ENCODE measurements at regions not wholly inside any gene's neighbourhood (a gene's known extent, or its start where the extent isn't known, plus 50 kb on each side); places are given as distances from the start of the nearest gene placed in this dataset.

- WGBS, 2 donors, result 91 to 92% methylated on average over 4 to 7 of the region's 7 CpGs
- TF ChIP-seq, protein P1, sequence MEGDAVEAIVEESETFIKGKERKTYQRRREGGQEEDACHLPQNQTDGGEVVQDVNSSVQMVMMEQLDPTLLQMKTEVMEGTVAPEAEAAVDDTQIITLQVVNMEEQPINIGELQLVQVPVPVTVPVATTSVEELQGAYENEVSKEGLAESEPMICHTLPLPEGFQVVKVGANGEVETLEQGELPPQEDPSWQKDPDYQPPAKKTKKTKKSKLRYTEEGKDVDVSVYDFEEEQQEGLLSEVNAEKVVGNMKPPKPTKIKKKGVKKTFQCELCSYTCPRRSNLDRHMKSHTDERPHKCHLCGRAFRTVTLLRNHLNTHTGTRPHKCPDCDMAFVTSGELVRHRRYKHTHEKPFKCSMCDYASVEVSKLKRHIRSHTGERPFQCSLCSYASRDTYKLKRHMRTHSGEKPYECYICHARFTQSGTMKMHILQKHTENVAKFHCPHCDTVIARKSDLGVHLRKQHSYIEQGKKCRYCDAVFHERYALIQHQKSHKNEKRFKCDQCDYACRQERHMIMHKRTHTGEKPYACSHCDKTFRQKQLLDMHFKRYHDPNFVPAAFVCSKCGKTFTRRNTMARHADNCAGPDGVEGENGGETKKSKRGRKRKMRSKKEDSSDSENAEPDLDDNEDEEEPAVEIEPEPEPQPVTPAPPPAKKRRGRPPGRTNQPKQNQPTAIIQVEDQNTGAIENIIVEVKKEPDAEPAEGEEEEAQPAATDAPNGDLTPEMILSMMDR (IDR thresholded peaks at IDR 0.05), result no peak
- TF ChIP-seq POLR2A (IDR thresholded peaks at IDR 0.05) (no peak), EP300 (IDR thresholded peaks at IDR 0.05) (no peak), POLR2AphosphoS5 (IDR thresholded peaks at IDR 0.05) (no peak)
- ATAC-seq (ENCODE audit: low FRiP score in 2 of 2) (peak in 1 of 2 donors; percentile 32), DNase-seq (no peak)
- Histone ChIP-seq H3K36me3 (no peaks in the 10 kb centered on the region), H3K4me1 (no peaks in the 10 kb centered on the region), H3K27me3 (no peaks in the 10 kb centered on the region), H3K27ac (no peak overlapping the region), H3K9me3 (no peaks in the 10 kb centered on the region), H3K4me3 (no peak overlapping the region)
Observed at GRCh38 chr20:24370911-24371695, 98.3 kb upstream of the SYNDIG1 start.

- H3K4me1 ChIP-seq, result no peaks in the 10 kb centered on the region
- TF ChIP-seq, protein P1 (IDR thresholded peaks at IDR 0.05), result no peak
- TF ChIP-seq POLR2A (IDR thresholded peaks at IDR 0.05) (no peak), EP300 (IDR thresholded peaks at IDR 0.05) (no peak), POLR2AphosphoS5 (IDR thresholded peaks at IDR 0.05) (no peak)
- no peak overlapping the region for H3K27ac ChIP-seq
- DNase-seq, result peak in 1 of 2 donors; percentile 32
- H3K9me3 ChIP-seq, result no peaks in the 10 kb centered on the region
- ATAC-seq (ENCODE audit: low FRiP score in 2 of 2), result no peak
- H3K36me3 ChIP-seq, result no peaks in the 10 kb centered on the region
- H3K27me3 ChIP-seq, result no peaks in the 10 kb centered on the region
- 91 to 92% methylated on average over 4 to 6 of the region's 6 CpGs for WGBS, 2 donors
- H3K4me3 ChIP-seq, result no peak overlapping the region
Observed at GRCh38 chr20:24370249-24370648, 99.2 kb upstream of the SYNDIG1 start.

DNA sequence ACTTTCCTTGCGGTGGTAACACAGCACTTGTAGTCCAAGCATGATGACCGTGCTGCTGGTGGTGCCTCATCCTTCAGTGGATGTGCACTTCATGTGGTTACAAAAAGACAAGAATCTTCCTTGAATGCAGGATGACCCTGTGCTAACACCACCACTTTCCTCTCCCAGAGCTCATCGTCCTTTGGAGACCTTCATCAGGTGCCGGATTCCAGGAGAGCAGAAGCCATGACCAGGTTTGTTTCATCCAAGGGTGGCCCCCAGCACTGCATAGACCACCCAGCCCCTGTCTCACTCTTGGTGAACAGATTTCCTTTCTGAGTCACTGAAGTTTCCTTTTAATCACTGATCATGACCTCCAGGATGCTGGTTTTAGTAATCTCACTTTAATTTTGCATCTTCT lies 101.2 kb upstream of the SYNDIG1 start:
- no peaks in the 10 kb centered on the region for H3K9me3 ChIP-seq
- WGBS, 2 donors, result 89 to 96% methylated on average over 4 of the region's 4 CpGs
- H3K27ac ChIP-seq, result no peak overlapping the region
- ATAC-seq (ENCODE audit: low FRiP score in 2 of 2), result no peak
- no peaks in the 10 kb centered on the region for H3K4me1 ChIP-seq
- no peaks in the 10 kb centered on the region for H3K36me3 ChIP-seq
- H3K27me3 ChIP-seq, result no peaks in the 10 kb centered on the region
- TF ChIP-seq, protein P1 (IDR thresholded peaks at IDR 0.05), result no peak
- TF ChIP-seq EP300 (IDR thresholded peaks at IDR 0.05) (no peak), POLR2AphosphoS5 (IDR thresholded peaks at IDR 0.05) (no peak)
- no peak for DNase-seq
- H3K4me3 ChIP-seq, result no peak overlapping the region

- DNase-seq (no peak), ATAC-seq (ENCODE audit: low FRiP score in 2 of 2) (no peak)
- H3K4me1 ChIP-seq, result no peaks in the 10 kb centered on the region
- peaks cover 0 to 12% (median 2%) of the 10 kb centered on the region in 4 donors for H3K9me3 ChIP-seq
- no peak for TF ChIP-seq EP300 (IDR thresholded peaks at IDR 0.05)
- TF ChIP-seq, protein P1 (IDR thresholded peaks at IDR 0.05), result no peak
- no peak for TF ChIP-seq POLR2AphosphoS5 (IDR thresholded peaks at IDR 0.05)
- no peak for TF ChIP-seq POLR2A (IDR thresholded peaks at IDR 0.05)
- no peak overlapping the region for H3K27ac ChIP-seq
- no peaks in the 10 kb centered on the region for H3K27me3 ChIP-seq
- 91 to 95% methylated on average over 16 of the region's 16 CpGs for WGBS, 2 donors
- H3K4me3 ChIP-seq, result no peak overlapping the region
- no peaks in the 10 kb centered on the region for H3K36me3 ChIP-seq
Observed at GRCh38 chr20:24366336-24367004, 103.0 kb upstream of the SYNDIG1 start.

All from upper lobe of left lung (tissue), 6 donors.